NAMALWA (cell line): ENCODE measurements at regions not wholly inside any gene's neighbourhood (a gene's known extent, or its start where the extent isn't known, plus 50 kb on each side); places are given as distances from the start of the nearest gene placed in this dataset.

ENCODE experiments used
- DNase-seq: peaks from one replicate; pipeline ENCODE4 v3.0.0-alpha.2; 2015; ENCODE audit warnings: low spot score

GRCh38 chr14:94923786-94924185 lies 153.9 kb upstream of the GSC start:
- no peak for DNase-seq

DNA sequence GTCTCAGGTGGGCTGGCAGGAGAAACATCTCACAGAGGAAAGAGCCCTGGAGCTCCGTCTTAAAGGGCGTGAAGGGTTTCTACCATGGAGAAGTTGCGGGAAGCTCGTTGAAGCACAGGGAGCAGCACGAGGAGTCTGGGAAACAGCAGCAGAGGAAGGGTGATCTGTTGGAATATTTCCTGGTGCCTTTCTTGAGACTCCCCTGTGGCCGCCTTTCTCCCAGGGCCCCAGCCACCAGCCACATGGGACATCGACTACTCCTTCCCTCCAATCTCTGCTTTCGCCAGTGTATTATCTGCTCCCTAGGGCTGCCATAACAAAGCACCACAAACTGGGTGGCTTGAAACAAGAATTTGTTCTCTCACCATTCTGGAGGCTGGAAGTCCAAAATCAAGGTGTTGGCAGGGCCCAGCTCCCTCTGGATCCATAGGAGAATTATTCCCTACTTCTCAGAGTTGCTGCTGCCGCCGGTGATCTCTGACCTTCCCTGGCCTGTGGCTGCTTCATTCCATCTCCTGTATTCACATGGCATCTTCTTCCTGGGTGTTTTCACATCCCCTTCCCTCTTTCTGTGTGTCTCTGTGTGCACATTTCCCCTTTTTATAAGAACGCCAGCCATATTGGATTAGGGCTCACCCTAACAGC lies 152.8 kb upstream of the GSC start:
- DNase-seq: no peak

GRCh38 chr14:94921882-94922585 lies 152.1 kb upstream of the GSC start:
- no peak for DNase-seq

DNA sequence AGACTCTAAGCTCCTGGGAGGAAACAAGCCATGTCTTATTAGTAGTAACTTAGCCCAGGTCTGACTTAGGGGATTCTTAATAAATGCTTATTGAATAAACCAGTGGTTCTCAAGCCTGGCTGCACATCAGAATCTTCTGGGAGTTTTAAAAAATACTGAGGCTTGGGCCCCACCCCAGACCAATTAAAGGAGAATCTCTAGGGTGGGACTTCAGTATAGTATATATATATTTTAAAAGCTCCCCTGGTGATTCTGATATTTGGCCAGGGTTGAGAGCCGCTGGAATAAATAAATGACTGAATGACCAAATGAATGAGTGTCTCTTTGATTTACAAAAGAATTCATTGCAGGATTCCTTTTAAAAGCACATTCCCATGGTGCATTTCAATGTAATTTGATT lies 151.5 kb upstream of the GSC start:
- no peak for DNase-seq

GRCh38 chr14:94919896-94920295 lies 150.0 kb upstream of the GSC start:
- DNase-seq: no peak

- DNase-seq: no peak
Observed at GRCh38 chr14:94918896-94919295, 149.0 kb upstream of the GSC start.

DNA sequence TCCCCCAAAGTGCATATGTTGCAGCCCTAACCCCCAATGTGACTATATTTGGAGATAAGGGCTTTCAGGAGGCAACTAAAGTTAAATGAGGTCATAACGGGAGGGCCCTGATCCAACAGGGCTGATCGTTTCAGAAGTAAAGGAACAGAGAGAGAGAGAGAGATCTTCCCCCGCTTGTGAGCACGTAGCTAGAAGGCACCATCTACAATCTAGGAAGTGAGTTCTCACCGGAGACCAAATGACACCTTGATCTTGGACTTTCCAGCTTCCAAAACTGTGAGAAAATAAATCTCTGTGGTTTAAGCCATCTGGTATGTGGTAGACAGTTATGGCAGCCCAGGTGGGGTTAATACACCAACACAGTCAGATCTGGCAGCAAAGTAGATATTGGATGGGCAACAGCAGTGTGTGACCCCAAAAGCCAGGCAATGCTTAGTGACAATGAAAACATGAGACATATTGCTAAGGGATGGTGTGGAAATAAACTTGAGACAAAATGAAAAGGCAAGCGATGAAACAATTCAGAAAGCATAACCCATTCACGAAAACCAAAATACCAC lies 147.2 kb upstream of the GSC start:
- no peak for DNase-seq

DNA sequence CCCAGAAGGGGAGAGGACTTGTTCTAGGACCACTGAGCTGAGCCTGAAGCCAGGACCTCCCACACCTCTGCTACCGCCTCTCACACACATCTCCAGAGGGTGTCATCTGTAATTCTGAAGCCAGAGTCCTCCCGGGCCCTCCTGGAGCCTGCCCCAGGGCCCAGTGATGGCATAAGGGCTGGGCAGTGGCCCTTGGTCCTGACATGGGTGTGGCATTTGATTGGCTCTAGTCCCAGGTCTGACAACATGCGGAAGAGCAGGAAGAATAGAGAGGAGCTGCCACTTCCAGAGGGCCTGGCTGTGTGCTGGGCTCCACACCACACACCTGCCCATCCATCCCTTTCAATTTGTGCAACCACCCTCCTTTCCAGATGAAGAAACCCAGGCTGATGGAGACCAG lies 144.3 kb upstream of the GSC start:
- no peak for DNase-seq

GRCh38 chr14:94907626-94908261 lies 137.8 kb upstream of the GSC start:
- no peak for DNase-seq

GRCh38 chr14:94906991-94907587 lies 137.2 kb upstream of the GSC start:
- no peak for DNase-seq

DNA sequence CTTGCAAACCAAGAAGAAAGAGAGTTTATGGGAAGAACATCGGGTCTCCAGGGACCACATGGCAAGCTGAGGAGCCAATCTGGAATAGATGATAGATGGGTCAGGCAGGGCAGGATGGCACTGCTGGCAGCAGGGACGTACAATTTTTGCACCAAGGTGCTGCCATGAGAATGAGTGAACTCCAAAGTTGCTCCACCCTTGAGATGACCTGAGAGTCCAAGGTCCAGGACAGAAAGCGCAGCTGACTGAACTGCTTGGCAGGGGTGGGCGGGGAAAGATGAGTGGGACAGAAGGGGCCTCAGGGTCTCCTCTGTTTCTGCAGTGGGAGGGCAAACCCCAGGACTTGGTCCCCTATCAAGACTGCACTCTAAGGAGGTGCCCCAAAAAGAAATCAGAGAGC lies 136.7 kb upstream of the GSC start:
- DNase-seq: no peak

DNA sequence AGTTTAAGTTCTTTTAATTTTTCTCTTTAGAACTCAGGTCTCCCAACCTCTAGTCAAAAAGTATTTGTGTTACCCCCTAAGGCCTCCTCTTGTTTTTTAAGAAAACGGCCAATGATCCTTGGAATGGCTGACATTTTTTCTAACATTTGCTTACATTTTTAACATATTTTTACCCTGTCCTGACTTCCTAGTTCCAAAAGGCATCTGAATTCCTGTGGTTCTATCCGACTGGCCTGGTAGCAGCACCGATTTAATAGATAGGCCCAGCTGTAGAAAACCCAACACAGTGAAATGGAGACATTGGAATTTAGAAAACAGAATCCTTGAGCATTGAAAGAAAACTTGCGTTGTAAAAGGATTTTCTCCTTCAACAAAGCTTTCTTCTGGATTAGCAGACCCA lies 134.7 kb upstream of the GSC start:
- DNase-seq: no peak

DNA sequence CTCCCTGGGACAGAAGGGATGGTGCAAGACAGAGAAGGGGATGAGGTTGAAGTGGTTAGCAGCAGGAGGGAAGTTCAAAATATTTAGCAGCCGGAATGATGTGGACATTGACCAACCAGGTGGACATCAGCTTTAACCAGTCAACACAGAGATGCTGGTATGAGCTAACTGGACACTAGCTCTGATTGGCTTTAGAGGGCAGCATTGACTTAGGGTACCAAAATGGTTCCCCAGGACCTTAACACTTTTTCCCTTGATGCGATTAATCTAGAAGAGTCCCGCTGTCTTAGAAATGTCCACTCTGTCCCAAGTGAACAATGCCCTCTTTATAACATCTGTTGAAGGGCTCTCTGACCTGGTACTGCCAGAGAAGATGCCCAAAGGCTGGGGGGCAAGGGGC lies 134.0 kb upstream of the GSC start:
- DNase-seq: no peak

DNA sequence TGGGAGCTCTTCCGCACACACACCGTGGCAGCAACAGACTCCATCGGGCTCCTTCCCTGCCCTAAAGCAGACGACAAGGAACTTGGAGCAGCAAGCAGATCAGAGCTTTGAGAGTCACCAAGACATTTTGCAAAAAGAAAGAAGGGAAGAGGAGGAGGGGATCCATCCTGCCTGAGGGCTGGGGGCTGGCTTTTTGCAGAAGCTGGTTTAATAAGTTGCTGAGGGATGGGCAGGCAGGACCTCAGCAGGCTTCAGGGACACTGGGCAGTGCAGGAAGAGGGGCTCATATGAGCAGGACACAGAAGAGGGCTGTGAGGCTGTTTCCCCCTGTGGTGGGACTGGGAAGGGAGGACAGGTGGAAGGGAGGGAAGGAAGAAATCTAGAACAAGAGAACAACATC lies 133.4 kb upstream of the GSC start:
- DNase-seq: no peak

- no peak for DNase-seq
Observed at GRCh38 chr14:94897561-94897960, 127.6 kb upstream of the GSC start.

DNA sequence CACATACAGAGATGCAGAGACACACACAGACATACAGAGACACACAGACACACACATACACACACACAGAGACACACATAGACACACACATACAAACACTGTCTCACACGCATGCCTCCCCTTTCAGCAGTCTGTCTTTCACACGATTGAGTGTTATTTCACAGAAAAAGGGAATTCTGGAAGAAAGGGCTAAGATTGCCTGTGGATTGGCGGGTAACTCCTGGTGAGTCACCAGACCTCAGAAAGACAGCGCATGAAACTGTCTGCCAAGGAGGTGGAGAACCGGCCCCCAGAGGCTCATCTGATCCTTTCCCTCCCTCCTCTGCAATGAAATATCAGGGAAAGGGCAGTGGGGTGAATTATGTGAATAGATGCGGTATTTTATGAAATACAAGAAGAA lies 127.2 kb upstream of the GSC start:
- no peak for DNase-seq

DNA sequence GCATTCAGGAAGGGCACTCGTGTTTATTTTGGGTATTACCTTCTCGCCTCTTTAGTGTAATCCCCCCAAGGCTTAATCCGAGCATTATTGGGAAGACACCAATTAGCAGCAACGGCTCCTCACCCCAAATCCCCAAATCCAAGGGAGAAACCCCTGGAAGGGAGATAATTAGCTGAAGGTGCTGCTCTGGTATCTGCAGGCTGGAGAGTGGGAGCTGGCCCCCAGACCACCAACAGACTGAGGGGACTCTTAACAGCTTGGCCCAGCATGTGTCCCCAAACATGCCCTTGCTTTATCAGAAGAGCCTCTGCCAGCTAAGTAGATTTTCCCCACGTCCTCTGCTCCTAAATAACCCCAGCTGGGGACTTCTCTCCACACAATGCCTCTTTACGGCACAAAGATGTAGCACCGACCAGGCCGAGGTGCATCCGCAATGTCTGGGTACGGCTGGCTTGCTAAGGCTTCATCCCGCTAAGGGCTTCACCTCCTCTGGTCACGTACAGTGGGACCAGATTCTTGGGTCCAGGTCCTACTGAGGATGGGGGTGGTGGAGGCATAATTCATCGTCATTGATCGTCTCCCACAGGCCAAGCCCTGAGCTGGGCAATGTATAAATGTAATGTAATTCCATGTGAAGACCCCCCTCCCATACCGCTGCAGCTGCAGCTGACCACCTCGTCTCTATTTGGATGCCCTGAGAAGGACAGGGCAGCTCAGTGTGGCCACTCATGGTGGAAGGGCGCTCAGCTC lies 123.7 kb upstream of the GSC start:
- DNase-seq: no peak

- no peak for DNase-seq
Observed at GRCh38 chr14:94890785-94891184, 120.9 kb upstream of the GSC start.

- no peak for DNase-seq
Observed at GRCh38 chr14:94889520-94890312, 119.8 kb upstream of the GSC start.

DNA sequence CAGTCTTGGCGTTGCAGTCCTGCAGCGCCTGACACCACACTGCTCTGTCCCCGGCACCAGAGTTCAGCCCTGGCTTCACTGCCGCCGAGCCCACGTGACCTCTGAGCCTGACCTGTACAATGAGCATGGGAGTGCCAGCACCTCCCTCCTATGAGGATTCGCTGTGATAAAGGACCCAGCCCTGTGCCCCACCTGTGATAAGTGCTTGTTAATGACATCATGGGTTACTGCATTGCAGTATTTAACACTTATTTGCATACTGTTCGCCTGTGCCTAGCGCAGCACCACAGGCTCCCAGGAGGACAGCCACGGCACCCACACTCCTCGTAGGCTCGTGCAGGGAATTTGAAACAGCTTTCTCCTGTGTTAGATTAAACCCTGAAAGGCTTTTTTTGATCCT lies 118.2 kb upstream of the GSC start:
- DNase-seq: peak; percentile 45

DNA sequence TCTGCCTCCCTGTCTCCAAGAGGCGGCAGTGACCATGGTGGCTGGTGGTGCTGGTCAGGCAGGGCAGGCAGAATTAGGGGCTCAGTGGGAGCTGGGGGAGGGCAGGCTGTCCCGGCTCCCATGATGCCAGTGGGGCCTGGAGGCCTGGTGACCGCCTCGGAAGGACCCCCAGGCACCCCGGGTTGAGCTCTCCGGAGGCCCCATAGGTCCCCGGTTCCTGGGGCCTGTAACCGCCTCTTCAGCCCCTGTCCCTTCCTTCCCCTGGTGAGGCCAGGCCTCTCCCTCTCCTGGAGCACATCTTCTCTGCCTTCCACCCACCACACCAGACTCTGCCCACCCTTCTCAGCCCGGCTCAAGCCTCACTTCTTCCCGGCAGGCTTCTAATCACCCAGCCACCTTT lies 117.7 kb upstream of the GSC start:
- no peak for DNase-seq
